Smooth muscle cell (in vitro differentiated cells): ENCODE measurements at regions not wholly inside any gene's neighbourhood (a gene's known extent, or its start where the extent isn't known, plus 50 kb on each side); places are given as distances from the start of the nearest gene placed in this dataset.

Experiments used
- DNase-seq: peaks from one replicate; lab custom pipeline; 2025; ENCODE audit not compliant: unreplicated experiment; lab: John Stamatoyannopoulos, UW
- H2AFZ ChIP-seq: fragments of 200-600 bp; sonication (generic); 2 replicates; pipeline ENCODE4 v1.6.0; 2016; ENCODE audit warnings: antibody characterized with exemption, low read depth, mild to moderate bottlenecking
- H3F3A ChIP-seq: fragments of 200-600 bp; sonication (generic); 2 replicates; pipeline ENCODE4 v1.6.0; 2017; ENCODE audit warnings: antibody characterized with exemption, low read depth
- H3K27ac ChIP-seq: fragments of 200-600 bp; sonication (generic); 2 replicates; pipeline ENCODE4 v1.5.1; 2016; ENCODE audit warnings: low read depth, mild to moderate bottlenecking
- H3K27me3 ChIP-seq: fragments of 200-600 bp; sonication (generic); 2 replicates; pipeline ENCODE4 v1.6.1; 2016; ENCODE audit warnings: low read depth, mild to moderate bottlenecking
- H3K36me3 ChIP-seq: fragments of 200-600 bp; sonication (generic); 2 replicates; pipeline ENCODE4 v1.5.1; 2016; ENCODE audit warnings: low read depth
- H3K4me1 ChIP-seq: fragments of 200-600 bp; sonication (generic); 2 replicates; pipeline ENCODE4 v1.5.1; 2016; ENCODE audit warnings: low read depth
- H3K4me2 ChIP-seq: fragments of 200-600 bp; sonication (generic); 2 replicates; pipeline ENCODE4 v1.6.0; 2016; ENCODE audit warnings: mild to moderate bottlenecking
- H3K4me3 ChIP-seq: fragments of 200-600 bp; sonication (generic); 2 replicates; pipeline ENCODE4 v1.5.1; 2016; ENCODE audit warnings: mild to moderate bottlenecking
- H3K79me2 ChIP-seq: fragments of 200-600 bp; sonication (generic); 2 replicates; pipeline ENCODE4 v1.6.0; 2016; ENCODE audit warnings: low read depth, mild to moderate bottlenecking
- H3K9ac ChIP-seq: fragments of 200-600 bp; sonication (generic); 2 replicates; pipeline ENCODE4 v1.6.0; 2016; ENCODE audit warnings: low read depth
- H3K9me3 ChIP-seq: fragments of 200-600 bp; sonication (generic); replicated peaks from 2 replicates; pipeline ENCODE4 v1.5.1; 2016; ENCODE audit warnings: low read depth
- H4K20me1 ChIP-seq: fragments of 200-600 bp; sonication (generic); 2 replicates; pipeline ENCODE4 v1.6.0; 2016; ENCODE audit warnings: low read depth
- CTCF ChIP-seq: fragments of 200-600 bp; sonication (generic); IDR thresholded peaks from 2 replicates; pipeline ENCODE4 v1.5.1; 2017; ENCODE audit warnings: borderline replicate concordance, mild to moderate bottlenecking, antibody characterized with exemption; ENCODE audit not compliant: insufficient read depth, poor library complexity, severe bottlenecking
- WGBS: methylation state at CpG from one replicate; pipeline ENCODE4 v1.1.7; 2016; ENCODE audit warnings: low lambda C conversion rate; 5-methylcytosine and 5-hydroxymethylcytosine counted together

GRCh38 chr4:189185810-189186432 lies 754.8 kb upstream of the FRG1 start:
- Histone ChIP-seq H2AFZ (no peak overlapping the region), H3K4me3 (no peak overlapping the region), H3K4me1 (peaks cover 20% of the 10 kb centered on the region), H3K79me2 (no peaks in the 10 kb centered on the region), H3F3A (no peaks in the 10 kb centered on the region), H3K9ac (no peak overlapping the region), H3K4me2 (no peak overlapping the region), H3K27me3 (no peaks in the 10 kb centered on the region), H4K20me1 (no peaks in the 10 kb centered on the region), H3K36me3 (no peaks in the 10 kb centered on the region), H3K27ac (no peak overlapping the region), H3K9me3 (no peaks in the 10 kb centered on the region)
- DNase-seq = no peak
- 43% methylated on average over 6 of the region's 7 CpGs for WGBS
- TF ChIP-seq CTCF = no peak

DNA sequence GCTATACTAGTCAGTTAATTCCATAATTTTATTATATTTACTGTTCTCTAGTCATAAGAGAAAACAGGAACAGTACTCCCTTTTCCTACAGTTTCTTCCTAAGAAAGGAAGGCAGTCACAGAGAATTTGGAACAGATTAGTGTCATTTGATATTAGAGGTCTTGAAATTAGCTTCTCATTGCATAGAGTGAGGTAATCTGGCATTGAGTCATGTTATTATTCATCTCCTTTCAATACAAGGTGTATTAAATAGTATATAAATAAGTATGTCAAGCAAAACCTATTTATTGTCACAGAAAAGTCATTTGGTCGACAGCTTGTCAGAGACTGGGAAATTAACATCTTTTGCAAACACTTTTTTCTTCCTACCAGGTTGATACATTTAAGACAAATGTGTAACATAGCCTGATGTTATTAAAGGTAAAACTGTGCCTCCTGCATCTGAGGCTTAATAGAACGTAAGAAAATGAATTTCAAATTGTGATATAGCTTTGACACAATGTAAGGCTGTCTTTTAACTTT lies 753.1 kb upstream of the FRG1 start:
- no peaks in the 10 kb centered on the region for H4K20me1 ChIP-seq
- no peak overlapping the region for H2AFZ ChIP-seq
- H3K79me2 ChIP-seq = no peaks in the 10 kb centered on the region
- no peak overlapping the region for H3K4me3 ChIP-seq
- H3K27me3 ChIP-seq = no peaks in the 10 kb centered on the region
- H3F3A ChIP-seq = no peaks in the 10 kb centered on the region
- no peak for DNase-seq
- H3K4me2 ChIP-seq = no peak overlapping the region
- H3K36me3 ChIP-seq = no peaks in the 10 kb centered on the region
- no peak overlapping the region for H3K27ac ChIP-seq
- peaks cover 20% of the 10 kb centered on the region for H3K4me1 ChIP-seq
- no peak for TF ChIP-seq CTCF
- no peak overlapping the region for H3K9ac ChIP-seq
- WGBS = 91% methylated on average over 2 of the region's 2 CpGs
- no peaks in the 10 kb centered on the region for H3K9me3 ChIP-seq

- Histone ChIP-seq H3K4me2 (no peak overlapping the region), H4K20me1 (no peaks in the 10 kb centered on the region), H3K9me3 (no peaks in the 10 kb centered on the region), H3K27me3 (no peaks in the 10 kb centered on the region), H3K79me2 (no peaks in the 10 kb centered on the region), H3K36me3 (no peaks in the 10 kb centered on the region), H3K4me3 (no peak overlapping the region), H3K4me1 (peaks cover 6% of the 10 kb centered on the region), H3F3A (peaks cover 6% of the 10 kb centered on the region), H3K27ac (no peak overlapping the region), H3K9ac (no peak overlapping the region), H2AFZ (no peak overlapping the region)
- no peak for DNase-seq
- WGBS = 95% methylated on average over 10 of the region's 10 CpGs
- no peak for TF ChIP-seq CTCF
These were observed 742.0 kb upstream of the FRG1 start for GRCh38 chr4:189198624-189199023.

DNA sequence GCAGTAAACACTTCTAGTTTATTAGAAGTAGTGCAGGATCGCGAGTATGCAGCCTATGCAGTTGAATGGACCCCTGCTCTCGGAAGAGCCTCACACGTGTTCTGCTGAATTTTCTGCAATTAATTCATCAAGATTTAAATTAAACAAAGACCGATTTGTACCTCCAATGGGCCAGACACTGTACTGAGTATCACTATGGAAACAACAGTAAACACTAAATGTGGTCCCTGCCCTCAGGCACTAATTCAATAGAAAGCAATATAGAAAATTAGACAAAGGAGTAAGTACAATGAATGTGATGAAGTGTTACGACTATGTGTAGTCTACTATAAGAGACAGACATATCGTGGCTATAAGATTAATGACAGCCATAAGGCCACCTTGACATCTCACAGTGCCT lies 740.3 kb upstream of the FRG1 start:
- TF ChIP-seq CTCF = no peak
- Histone ChIP-seq H3K4me3 (no peak overlapping the region), H3K4me1 (peaks cover 14% of the 10 kb centered on the region), H3K79me2 (no peaks in the 10 kb centered on the region), H3K27ac (no peak overlapping the region), H3K9me3 (no peaks in the 10 kb centered on the region), H3K36me3 (no peaks in the 10 kb centered on the region), H4K20me1 (no peaks in the 10 kb centered on the region), H3K27me3 (no peaks in the 10 kb centered on the region), H2AFZ (no peak overlapping the region), H3F3A (peaks cover 6% of the 10 kb centered on the region), H3K4me2 (no peak overlapping the region), H3K9ac (no peak overlapping the region)
- DNase-seq = no peak
- WGBS = 95% methylated on average over 7 of the region's 7 CpGs
